IPS DF 6.9 (cell line): ENCODE measurements at regions not wholly inside any gene's neighbourhood (a gene's known extent, or its start where the extent isn't known, plus 50 kb on each side); places are given as distances from the start of the nearest gene placed in this dataset.

Source experiments
- DNase-seq: peaks from one replicate; pipeline ENCODE4 v3.0.0-alpha.2; 2013; ENCODE audit warnings: low read depth, low spot score
- H3K27ac ChIP-seq: one replicate; pipeline ENCODE4 v1.5.1; 2013; ENCODE audit warnings: low read length, control low read depth
- H3K27me3 ChIP-seq: 2 replicates; pipeline ENCODE4 v1.6.1; 2013; ENCODE audit warnings: mild to moderate bottlenecking, low read length; ENCODE audit not compliant: control insufficient read depth, insufficient read depth
- H3K36me3 ChIP-seq: 2 replicates; pipeline ENCODE4 v1.6.1; 2013; ENCODE audit warnings: low read length; ENCODE audit not compliant: control insufficient read depth, insufficient read depth
- H3K4me1 ChIP-seq: 2 replicates; pipeline ENCODE4 v1.6.1; 2013; ENCODE audit warnings: low read length; ENCODE audit not compliant: control insufficient read depth, insufficient read depth
- H3K4me3 ChIP-seq: 2 replicates; pipeline ENCODE4 v1.5.1; 2013; ENCODE audit warnings: mild to moderate bottlenecking, low read length
- H3K9me3 ChIP-seq: 2 replicates; pipeline ENCODE4 v1.6.1; 2013; ENCODE audit warnings: low read length, inconsistent platforms; ENCODE audit not compliant: control insufficient read depth, insufficient read depth
- WGBS: extraction: QIAGEN DNeasy Blood & Tissue Kit; methylation state at CpG from one replicate; pipeline ENCODE4 v1.1.7; 2013; ENCODE audit warnings: mixed read lengths, missing lambda C conversion rate; ENCODE audit not compliant: insufficient read length, insufficient coverage; 5-methylcytosine and 5-hydroxymethylcytosine counted together

- peaks cover 2% of the 10 kb centered on the region for H3K4me1 ChIP-seq
- WGBS: no CpG with 5 or more reads among the region's 3 CpGs
- H3K4me3 ChIP-seq: no peak overlapping the region
- no peak for DNase-seq
- no peaks in the 10 kb centered on the region for H3K9me3 ChIP-seq
- H3K27ac ChIP-seq: no peak overlapping the region
- H3K36me3 ChIP-seq: no peaks in the 10 kb centered on the region
- H3K27me3 ChIP-seq: no peaks in the 10 kb centered on the region
Observed at GRCh38 chr18:50458366-50458765, 83.5 kb downstream of the SKA1 start.

GRCh38 chr18:50458796-50459195, 84.0 kb downstream of the SKA1 start:
- H3K27ac ChIP-seq: no peak overlapping the region
- no peaks in the 10 kb centered on the region for H3K27me3 ChIP-seq
- no peak overlapping the region for H3K4me3 ChIP-seq
- peaks cover 2% of the 10 kb centered on the region for H3K4me1 ChIP-seq
- H3K9me3 ChIP-seq: no peaks in the 10 kb centered on the region
- no peak for DNase-seq
- no CpG with 5 or more reads among the region's 2 CpGs for WGBS
- no peaks in the 10 kb centered on the region for H3K36me3 ChIP-seq

GRCh38 chr18:50460062-50460461, 85.2 kb downstream of the SKA1 start:
- Histone ChIP-seq H3K4me1 (peaks cover 2% of the 10 kb centered on the region; the same call in 1 of the 2 replicates), H3K27me3 (no peaks in the 10 kb centered on the region), H3K4me3 (no peak overlapping the region), H3K27ac (no peak overlapping the region), H3K9me3 (no peaks in the 10 kb centered on the region), H3K36me3 (no peaks in the 10 kb centered on the region)
- no peak for DNase-seq
- WGBS: no CpG with 5 or more reads among the region's 3 CpGs

- H3K27me3 ChIP-seq: no peaks in the 10 kb centered on the region
- no CpG with 5 or more reads among the region's 3 CpGs for WGBS
- H3K9me3 ChIP-seq: no peaks in the 10 kb centered on the region
- no peak overlapping the region for H3K27ac ChIP-seq
- H3K36me3 ChIP-seq: no peaks in the 10 kb centered on the region
- DNase-seq: no peak
- H3K4me1 ChIP-seq: peaks cover 2% of the 10 kb centered on the region; the same call in 1 of the 2 replicates
- no peak overlapping the region for H3K4me3 ChIP-seq
Observed at GRCh38 chr18:50460716-50461115, 85.9 kb downstream of the SKA1 start.

GRCh38 chr18:50461251-50461650, 86.4 kb downstream of the SKA1 start:
- DNase-seq: no peak
- peaks cover 2% of the 10 kb centered on the region; the same call in 1 of the 2 replicates for H3K4me1 ChIP-seq
- H3K9me3 ChIP-seq: no peaks in the 10 kb centered on the region
- no peaks in the 10 kb centered on the region for H3K27me3 ChIP-seq
- H3K36me3 ChIP-seq: no peaks in the 10 kb centered on the region
- no peak overlapping the region for H3K4me3 ChIP-seq
- no peak overlapping the region for H3K27ac ChIP-seq

GRCh38 chr18:50465211-50466153, 90.6 kb downstream of the SKA1 start:
- Histone ChIP-seq H3K27me3 (no peaks in the 10 kb centered on the region), H3K9me3 (no peaks in the 10 kb centered on the region), H3K4me3 (no peak overlapping the region), H3K27ac (no peak overlapping the region), H3K4me1 (no peaks in the 10 kb centered on the region), H3K36me3 (no peaks in the 10 kb centered on the region)
- no CpG with 5 or more reads among the region's 7 CpGs for WGBS
- DNase-seq: no peak

- Histone ChIP-seq H3K27ac (no peak overlapping the region), H3K9me3 (no peaks in the 10 kb centered on the region), H3K4me1 (no peaks in the 10 kb centered on the region), H3K36me3 (no peaks in the 10 kb centered on the region), H3K4me3 (no peak overlapping the region), H3K27me3 (no peaks in the 10 kb centered on the region)
- DNase-seq: no peak
Observed at GRCh38 chr18:50466634-50467033, 91.8 kb downstream of the SKA1 start.

GRCh38 chr18:50468807-50469206, 91.1 kb upstream of the MAPK4 start:
- no peak for DNase-seq
- Histone ChIP-seq H3K4me3 (no peak overlapping the region), H3K9me3 (no peaks in the 10 kb centered on the region), H3K27me3 (no peaks in the 10 kb centered on the region), H3K4me1 (no peaks in the 10 kb centered on the region), H3K36me3 (no peaks in the 10 kb centered on the region), H3K27ac (no peak overlapping the region)
- no CpG with 5 or more reads among the region's 2 CpGs for WGBS

GRCh38 chr18:50469380-50469781, 90.5 kb upstream of the MAPK4 start:
- Histone ChIP-seq H3K4me1 (no peaks in the 10 kb centered on the region), H3K9me3 (no peaks in the 10 kb centered on the region), H3K4me3 (no peak overlapping the region), H3K36me3 (no peaks in the 10 kb centered on the region), H3K27ac (no peak overlapping the region), H3K27me3 (no peaks in the 10 kb centered on the region)
- WGBS: no CpG with 5 or more reads among the region's 6 CpGs
- DNase-seq: no peak

- no peaks in the 10 kb centered on the region for H3K36me3 ChIP-seq
- WGBS: no CpG with 5 or more reads among the region's 1 CpG
Observed at GRCh38 chr18:50472941-50473340, 86.9 kb upstream of the MAPK4 start.

GRCh38 chr18:50473881-50474280, 86.0 kb upstream of the MAPK4 start:
- H3K4me3 ChIP-seq: no peak overlapping the region
- H3K36me3 ChIP-seq: no peaks in the 10 kb centered on the region
- H3K4me1 ChIP-seq: no peaks in the 10 kb centered on the region
- no peaks in the 10 kb centered on the region for H3K9me3 ChIP-seq
- DNase-seq: no peak
- no peaks in the 10 kb centered on the region for H3K27me3 ChIP-seq
- no peak overlapping the region for H3K27ac ChIP-seq
- no CpG with 5 or more reads among the region's 5 CpGs for WGBS

More at GRCh38 chr18:50472941-50473340, 86.9 kb upstream of the MAPK4 start:
- Histone ChIP-seq H3K4me1 (no peaks in the 10 kb centered on the region), H3K27me3 (no peaks in the 10 kb centered on the region), H3K9me3 (no peaks in the 10 kb centered on the region), H3K4me3 (no peak overlapping the region), H3K27ac (no peak overlapping the region)
- DNase-seq: no peak
